GM19395 (cell line): ENCODE measurements at regions not wholly inside any gene's neighbourhood (a gene's known extent, or its start where the extent isn't known, plus 50 kb on each side); places are given as distances from the start of the nearest gene placed in this dataset.

ENCODE experiments used
- ATAC-seq: cut with Tn5 transposase; IDR thresholded peaks from one replicate; pipeline ENCODE4 v1.9.1; 2021; ENCODE audit warnings: mild to moderate bottlenecking, moderate library complexity; ENCODE audit not compliant: unreplicated experiment

GRCh38 chr6:132003516-132004178 lies 52.5 kb upstream of the CCN2 start:
- no peak for ATAC-seq
